GM12878 (cell line): ENCODE measurements at regions not wholly inside any gene's neighbourhood (a gene's known extent, or its start where the extent isn't known, plus 50 kb on each side); places are given as distances from the start of the nearest gene placed in this dataset.
"Not testable (repeated sequence)": the region's sequence is repeated elsewhere in the genome, so short reads cannot be mapped to it uniquely, and the experiment has no call there.

ENCODE experiments used
- ATF3 ChIP-seq: IDR thresholded peaks from 2 replicates; pipeline ENCODE4 v1.6.1; 2011; ENCODE audit warnings: low read depth, mild to moderate bottlenecking, low read length, moderate library complexity, borderline replicate concordance; ENCODE audit errors: extremely low read depth
- BRCA1 ChIP-seq: IDR thresholded peaks from 2 replicates; pipeline ENCODE4 v1.6.1; 2011; ENCODE audit warnings: low read depth, low read length, improper control_type of control experiment
- CEBPB ChIP-seq, 2 experiments: fragments of 150-350 bp in 1 of 2; IDR thresholded peaks; 2 replicates each; pipeline ENCODE4 v1.6.1; 2012 to 2014; ENCODE audit warnings: low read depth in 2 of 2, low read length in 2 of 2, borderline replicate concordance in 1 of 2, inconsistent platforms in 1 of 2
- CTCF ChIP-seq, 3 experiments: IDR thresholded peaks in 2 of 3; conservative IDR thresholded peaks in 1 of 3; 2 replicates each; pipeline ENCODE4 v1.5.1; 2011; ENCODE audit warnings: low read depth in 3 of 3, low read length in 3 of 3, mild to moderate bottlenecking in 3 of 3, control low read depth in 2 of 3, moderate library complexity in 2 of 3, inconsistent platforms in 1 of 3, mixed read lengths in 1 of 3; ENCODE audit not compliant: control insufficient read depth in 2 of 3, insufficient read depth in 1 of 3; ENCODE audit errors: extremely low read depth in 1 of 3
- EP300 ChIP-seq, 2 experiments: fragments of 150-350 bp in 1 of 2; IDR thresholded peaks; 2 replicates each; pipeline ENCODE4 v1.6.1; 2011 to 2012; ENCODE audit warnings: low read depth in 2 of 2, low read length in 2 of 2, borderline replicate concordance in 1 of 2, improper control_type of control experiment in 1 of 2, inconsistent platforms in 1 of 2; ENCODE audit not compliant: control insufficient read depth in 1 of 2
- FOXM1 ChIP-seq: IDR thresholded peaks from 2 replicates; pipeline ENCODE4 v1.6.1; 2012; ENCODE audit warnings: low read depth, mild to moderate bottlenecking, inconsistent platforms, low read length, moderate library complexity
- IKZF1 ChIP-seq: fragments of 450-650 bp; conservative IDR thresholded peaks from 2 replicates; pipeline ENCODE4 v1.6.1; 2017; ENCODE audit warnings: antibody characterized with exemption, mild to moderate bottlenecking
- MYC ChIP-seq: IDR thresholded peaks from 2 replicates; pipeline ENCODE4 v1.6.1; 2011; ENCODE audit warnings: mild to moderate bottlenecking, low read length, moderate library complexity, inconsistent platforms; ENCODE audit not compliant: insufficient read depth, insufficient replicate concordance, insufficient read length, severe bottlenecking
- NFIC ChIP-seq: IDR thresholded peaks from 2 replicates; pipeline ENCODE4 v1.6.1; 2012; ENCODE audit warnings: low read depth, mild to moderate bottlenecking, inconsistent platforms, low read length, moderate library complexity
- POLR2AphosphoS2 ChIP-seq: IDR thresholded peaks from 2 replicates; pipeline ENCODE4 v1.6.1; 2011; ENCODE audit warnings: low read depth, mild to moderate bottlenecking, low read length, improper control_type of control experiment, moderate library complexity
- YY1 ChIP-seq: IDR thresholded peaks from 2 replicates; pipeline ENCODE4 v1.6.1; 2011; ENCODE audit warnings: low read depth, mild to moderate bottlenecking, low read length
- TF ChIP-seq, protein P1 (sequence below): IDR thresholded peaks from 2 replicates; pipeline ENCODE4 v1.6.1; 2012; ENCODE audit warnings: low read depth, low read length, improper control_type of control experiment

- TF ChIP-seq POLR2AphosphoS2; CTCF (IDR thresholded peaks at IDR 0.05 in 2 of 3, conservative IDR thresholded peaks at IDR 0.05 in 1 of 3; ENCODE audit: control insufficient read depth in 2 of 3, extremely low read depth in 1 of 3, insufficient read depth in 1 of 3, low read depth in 3 of 3, low read length in 3 of 3); YY1; MYC; BRCA1; EP300 (IDR thresholded peaks at IDR 0.05; ENCODE audit: borderline replicate concordance in 1 of 2, control insufficient read depth in 1 of 2, low read depth in 2 of 2, low read length in 2 of 2); CEBPB (IDR thresholded peaks at IDR 0.05; ENCODE audit: borderline replicate concordance in 1 of 2, low read depth in 2 of 2, low read length in 2 of 2); ATF3; IKZF1; NFIC; FOXM1: not testable (repeated sequence)
- TF ChIP-seq, protein P1, sequence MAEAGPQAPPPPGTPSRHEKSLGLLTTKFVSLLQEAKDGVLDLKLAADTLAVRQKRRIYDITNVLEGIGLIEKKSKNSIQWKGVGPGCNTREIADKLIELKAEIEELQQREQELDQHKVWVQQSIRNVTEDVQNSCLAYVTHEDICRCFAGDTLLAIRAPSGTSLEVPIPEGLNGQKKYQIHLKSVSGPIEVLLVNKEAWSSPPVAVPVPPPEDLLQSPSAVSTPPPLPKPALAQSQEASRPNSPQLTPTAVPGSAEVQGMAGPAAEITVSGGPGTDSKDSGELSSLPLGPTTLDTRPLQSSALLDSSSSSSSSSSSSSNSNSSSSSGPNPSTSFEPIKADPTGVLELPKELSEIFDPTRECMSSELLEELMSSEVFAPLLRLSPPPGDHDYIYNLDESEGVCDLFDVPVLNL = not testable (repeated sequence)
These were observed 102.1 kb upstream of the IL12A start for GRCh38 chr3:159886530-159886929.
